Sigmoid colon (tissue), 3 donors: ENCODE measurements at regions not wholly inside any gene's neighbourhood (a gene's known extent, or its start where the extent isn't known, plus 50 kb on each side); places are given as distances from the start of the nearest gene placed in this dataset.

Experiments
- POLR2A ChIP-seq, 2 donors: fragments of 450-650 bp; IDR thresholded peaks; one replicate each; pipeline ENCODE4 v1.6.1; 2016; ENCODE audit warnings: antibody characterized with exemption in 2 of 2, mild to moderate bottlenecking in 2 of 2, moderate library complexity in 2 of 2
- TF ChIP-seq, protein P1 (sequence below), 4 experiments: fragments of 450-650 bp in 3 of 4; fragments of 200-600 bp in 1 of 4; IDR thresholded peaks; one replicate each; pipeline ENCODE4 v1.5.1; 2016 to 2019; ENCODE audit warnings: antibody characterized with exemption in 4 of 4, mild to moderate bottlenecking in 3 of 4, moderate library complexity in 2 of 4

DNA sequence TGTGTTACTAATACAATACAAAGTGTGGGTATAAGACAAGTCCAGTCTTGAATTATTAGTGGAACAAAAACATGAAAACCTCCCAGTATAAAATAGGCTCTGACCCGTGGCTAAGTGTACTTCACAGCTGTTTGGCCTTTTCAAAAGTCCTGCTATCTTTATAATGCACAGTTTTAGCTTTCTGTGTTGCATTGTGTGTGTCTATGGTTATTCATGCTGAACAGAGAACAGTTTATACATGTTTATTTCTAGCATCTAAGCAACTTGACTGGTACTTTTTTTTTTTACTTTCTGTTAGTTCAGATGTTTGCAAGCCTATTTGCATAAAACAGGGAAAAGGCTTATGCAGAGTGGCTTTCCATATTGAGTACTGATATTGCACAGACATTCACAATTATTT is 119.2 kb upstream of the CCN2 start:
- TF ChIP-seq POLR2A (IDR thresholded peaks at IDR 0.05) = no peak
- TF ChIP-seq, protein P1, sequence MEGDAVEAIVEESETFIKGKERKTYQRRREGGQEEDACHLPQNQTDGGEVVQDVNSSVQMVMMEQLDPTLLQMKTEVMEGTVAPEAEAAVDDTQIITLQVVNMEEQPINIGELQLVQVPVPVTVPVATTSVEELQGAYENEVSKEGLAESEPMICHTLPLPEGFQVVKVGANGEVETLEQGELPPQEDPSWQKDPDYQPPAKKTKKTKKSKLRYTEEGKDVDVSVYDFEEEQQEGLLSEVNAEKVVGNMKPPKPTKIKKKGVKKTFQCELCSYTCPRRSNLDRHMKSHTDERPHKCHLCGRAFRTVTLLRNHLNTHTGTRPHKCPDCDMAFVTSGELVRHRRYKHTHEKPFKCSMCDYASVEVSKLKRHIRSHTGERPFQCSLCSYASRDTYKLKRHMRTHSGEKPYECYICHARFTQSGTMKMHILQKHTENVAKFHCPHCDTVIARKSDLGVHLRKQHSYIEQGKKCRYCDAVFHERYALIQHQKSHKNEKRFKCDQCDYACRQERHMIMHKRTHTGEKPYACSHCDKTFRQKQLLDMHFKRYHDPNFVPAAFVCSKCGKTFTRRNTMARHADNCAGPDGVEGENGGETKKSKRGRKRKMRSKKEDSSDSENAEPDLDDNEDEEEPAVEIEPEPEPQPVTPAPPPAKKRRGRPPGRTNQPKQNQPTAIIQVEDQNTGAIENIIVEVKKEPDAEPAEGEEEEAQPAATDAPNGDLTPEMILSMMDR (IDR thresholded peaks at IDR 0.05) = no peak
